NT2/D1 (cell line): ENCODE measurements at regions not wholly inside any gene's neighbourhood (a gene's known extent, or its start where the extent isn't known, plus 50 kb on each side); places are given as distances from the start of the nearest gene placed in this dataset.
"Not testable (repeated sequence)": the region's sequence is repeated elsewhere in the genome, so short reads cannot be mapped to it uniquely, and the experiment has no call there.

Experiments
- DNase-seq: peaks from one replicate; pipeline ENCODE4 v3.0.0-alpha.2; 2011; ENCODE audit warnings: low read depth, low spot score
- H3K27me3 ChIP-seq: 2 replicates; pipeline ENCODE4 v1.6.0; 2011; ENCODE audit warnings: mild to moderate bottlenecking; ENCODE audit not compliant: insufficient read length, insufficient read depth
- H3K36me3 ChIP-seq: 2 replicates; pipeline ENCODE4 v1.6.1; 2011; ENCODE audit warnings: mild to moderate bottlenecking, low read length, mixed read lengths; ENCODE audit not compliant: insufficient read depth, insufficient read length
- H3K4me1 ChIP-seq: 2 replicates; pipeline ENCODE4 v1.5.1; 2011; ENCODE audit not compliant: insufficient read depth, insufficient read length
- H3K4me3 ChIP-seq: 2 replicates; pipeline ENCODE4 v1.5.1; 2011; ENCODE audit warnings: low read depth; ENCODE audit not compliant: insufficient read length
- H3K9ac ChIP-seq: 2 replicates; pipeline ENCODE4 v1.6.0; 2011; ENCODE audit warnings: low read depth; ENCODE audit not compliant: insufficient read length
- H3K9me3 ChIP-seq: 2 replicates; pipeline ENCODE4 v1.5.1; 2011; ENCODE audit warnings: mild to moderate bottlenecking, low read length; ENCODE audit not compliant: insufficient read depth
- SUZ12 ChIP-seq: IDR thresholded peaks from 2 replicates; pipeline ENCODE4 v1.6.1; 2011; ENCODE audit not compliant: insufficient read length, insufficient read depth; ENCODE audit errors: extremely low read depth
- YY1 ChIP-seq: IDR thresholded peaks from 2 replicates; pipeline ENCODE4 v1.6.1; 2011; ENCODE audit not compliant: insufficient read length, insufficient read depth
- ZNF274 ChIP-seq: IDR thresholded peaks from 2 replicates; pipeline ENCODE4 v1.6.1; 2011; ENCODE audit warnings: mild to moderate bottlenecking, low read depth, low read length

DNA sequence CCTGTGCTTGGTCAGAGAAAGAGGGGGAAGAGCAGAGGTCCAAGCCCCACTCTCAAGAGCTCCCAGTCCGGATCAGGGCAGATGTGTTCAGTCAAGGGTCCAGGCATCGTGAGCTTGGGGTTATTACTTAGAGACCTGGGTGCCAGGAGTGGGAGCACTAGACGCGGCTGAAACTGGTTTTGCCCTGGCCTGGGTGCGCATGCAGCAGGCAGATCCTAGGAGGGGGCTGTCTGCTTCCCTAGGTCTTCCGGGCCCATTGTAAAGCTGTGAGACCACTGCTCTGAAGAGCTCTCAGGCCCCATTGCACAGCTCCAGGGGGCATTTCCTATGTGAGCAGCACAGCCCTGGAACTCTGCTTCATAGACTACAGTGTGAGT lies 204.9 kb upstream of the LINGO1 start:
- Histone ChIP-seq H3K9me3 (no peaks in the 10 kb centered on the region), H3K4me1 (peaks cover 17% of the 10 kb centered on the region), H3K27me3 (no peaks in the 10 kb centered on the region), H3K36me3 (no peaks in the 10 kb centered on the region), H3K9ac (no peak overlapping the region), H3K4me3 (no peak overlapping the region)
- no peak for DNase-seq
- TF ChIP-seq SUZ12 = no peak
- TF ChIP-seq YY1 = no peak

DNA sequence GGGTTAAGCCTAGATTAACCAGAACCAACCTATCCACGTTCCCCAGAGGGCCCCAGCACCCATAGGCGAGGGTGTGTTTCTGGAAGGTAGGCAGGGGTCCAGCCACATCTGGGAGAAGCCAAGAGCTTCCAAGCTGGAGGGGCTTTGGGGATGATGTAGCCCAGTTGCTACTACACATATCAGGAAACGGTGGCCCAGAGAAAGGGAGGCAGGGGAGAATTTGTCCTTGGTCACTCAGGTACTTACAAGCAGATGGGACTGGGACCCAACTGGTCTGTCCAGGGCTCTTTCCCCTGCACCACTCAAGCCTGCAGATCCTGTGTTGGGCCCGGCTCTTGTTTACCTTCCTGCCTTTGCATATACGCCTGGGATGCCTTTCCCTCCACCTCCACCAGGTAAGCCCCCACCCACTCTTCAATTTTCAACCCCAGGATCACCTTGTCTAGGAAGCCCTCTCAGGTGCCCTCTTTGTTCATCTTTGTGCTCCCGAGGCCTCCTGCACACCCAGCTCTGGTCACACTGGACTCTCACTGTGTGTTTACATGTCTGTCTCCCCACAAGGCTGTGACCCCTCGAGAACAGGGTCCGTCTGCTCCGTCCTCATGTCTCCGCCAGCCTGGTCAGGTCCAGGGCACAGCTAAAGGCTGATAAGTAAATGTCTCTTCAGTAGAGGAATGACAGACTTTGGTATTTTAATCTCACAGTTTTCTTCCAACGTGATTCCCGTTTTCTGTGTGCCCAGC lies 204.4 kb upstream of the LINGO1 start:
- no peak overlapping the region for H3K4me3 ChIP-seq
- H3K9me3 ChIP-seq = no peaks in the 10 kb centered on the region
- DNase-seq = no peak
- H3K4me1 ChIP-seq = peaks cover 17% of the 10 kb centered on the region
- TF ChIP-seq ZNF274 (no peak), YY1 (no peak), SUZ12 (no peak)
- no peaks in the 10 kb centered on the region for H3K36me3 ChIP-seq
- no peaks in the 10 kb centered on the region for H3K27me3 ChIP-seq
- H3K9ac ChIP-seq = no peak overlapping the region

DNA sequence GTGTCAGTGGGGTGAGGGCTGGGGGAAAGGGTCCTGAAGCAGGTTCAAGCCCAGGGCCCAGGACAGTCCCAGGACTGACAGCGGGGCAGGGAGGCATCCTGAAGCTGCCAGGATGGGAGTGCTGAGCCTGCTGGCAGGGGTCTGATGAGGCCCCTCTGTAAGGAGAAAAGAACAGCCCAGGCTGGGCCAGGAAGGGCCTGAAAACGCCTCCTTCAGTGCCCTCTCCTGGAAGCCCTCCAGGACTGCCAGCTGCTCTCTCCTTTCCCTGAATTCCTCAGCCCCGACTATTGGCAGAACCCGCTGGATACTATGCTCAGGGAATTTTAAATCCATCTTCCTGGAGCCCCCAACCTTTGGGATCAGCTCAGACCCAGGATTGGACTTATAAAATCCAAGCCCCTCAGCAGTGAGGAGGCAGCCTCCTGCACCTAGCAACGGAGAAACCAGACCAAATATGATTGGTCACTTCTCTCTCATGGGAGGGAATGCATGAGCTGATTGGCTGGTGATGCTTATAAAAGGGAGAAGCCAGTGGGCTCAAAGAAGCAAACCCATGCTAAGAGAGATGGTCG lies 203.5 kb upstream of the LINGO1 start:
- H3K4me3 ChIP-seq = no peak overlapping the region
- no peak for TF ChIP-seq SUZ12
- TF ChIP-seq YY1 = no peak
- no peak for TF ChIP-seq ZNF274
- no peak for DNase-seq

DNA sequence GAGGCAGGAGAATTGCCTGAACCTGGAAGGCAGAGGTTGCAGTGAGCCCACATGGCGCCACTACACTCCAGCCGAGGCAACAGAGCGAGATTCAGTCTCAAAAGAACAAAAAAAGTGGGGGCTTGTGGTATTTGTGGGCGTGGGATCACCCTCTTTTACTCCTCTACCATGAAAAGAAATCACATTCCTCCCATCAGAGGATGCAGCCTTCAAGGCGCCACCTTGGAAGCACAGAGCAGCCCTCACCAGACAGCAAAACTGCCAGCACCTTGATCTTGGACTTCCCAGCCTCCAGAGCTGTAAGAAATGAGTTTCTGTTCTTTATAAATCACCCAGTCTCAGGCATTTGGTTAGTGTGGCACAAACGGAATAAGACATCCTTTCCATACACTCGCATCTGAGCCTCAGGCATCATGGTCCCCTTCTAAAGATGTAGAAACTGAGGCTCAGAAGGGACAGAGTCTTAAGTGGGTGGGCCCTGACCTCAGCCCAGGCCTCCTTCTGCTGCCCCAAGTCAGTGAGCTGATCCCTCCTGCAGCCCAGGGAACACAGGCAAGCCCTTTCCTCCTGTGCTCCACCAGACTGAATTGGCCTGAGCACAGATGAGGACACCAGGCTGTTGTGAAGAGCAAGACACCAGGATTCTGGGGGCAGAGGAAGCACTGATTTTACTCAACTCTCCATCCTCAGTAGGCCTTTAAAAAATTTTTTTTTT lies 201.7 kb upstream of the LINGO1 start:
- DNase-seq = no peak
- Histone ChIP-seq H3K36me3 (no peaks in the 10 kb centered on the region), H3K9ac (no peak overlapping the region), H3K9me3 (no peaks in the 10 kb centered on the region), H3K27me3 (no peaks in the 10 kb centered on the region), H3K4me1 (peaks cover 3% of the 10 kb centered on the region), H3K4me3 (no peak overlapping the region)
- no peak for TF ChIP-seq YY1
- TF ChIP-seq ZNF274 = no peak
- TF ChIP-seq SUZ12 = no peak

More for the DNA sequence above, 203.5 kb upstream of the LINGO1 start:
- no peaks in the 10 kb centered on the region for H3K36me3 ChIP-seq
- peaks cover 12% of the 10 kb centered on the region for H3K4me1 ChIP-seq
- H3K27me3 ChIP-seq = no peaks in the 10 kb centered on the region
- H3K9ac ChIP-seq = no peak overlapping the region
- no peaks in the 10 kb centered on the region for H3K9me3 ChIP-seq

DNA sequence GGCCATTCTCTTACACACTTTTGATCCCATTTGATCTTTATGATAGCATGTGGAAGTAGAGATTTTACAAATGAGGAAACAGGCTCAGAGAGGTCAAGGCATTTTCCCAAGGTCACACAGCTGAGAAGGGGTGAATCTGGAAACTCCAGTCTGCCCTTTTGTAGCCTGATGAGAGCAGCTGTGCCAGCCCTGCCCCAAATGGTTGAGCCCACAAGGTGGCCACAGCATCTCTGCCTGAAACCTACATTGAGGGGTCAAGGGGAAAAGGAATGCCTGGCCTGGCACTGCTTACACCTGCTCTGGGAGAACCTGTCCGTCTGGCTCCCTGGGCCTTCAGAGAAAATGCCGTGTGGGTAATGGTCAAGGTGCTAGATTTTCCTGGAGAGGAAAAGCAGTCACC lies 200.2 kb upstream of the LINGO1 start:
- no peak overlapping the region for H3K4me3 ChIP-seq
- TF ChIP-seq YY1 = no peak
- no peak for TF ChIP-seq SUZ12
- peaks cover 3% of the 10 kb centered on the region for H3K4me1 ChIP-seq
- H3K27me3 ChIP-seq = no peaks in the 10 kb centered on the region
- DNase-seq = no peak
- no peak overlapping the region for H3K9ac ChIP-seq
- no peaks in the 10 kb centered on the region for H3K9me3 ChIP-seq
- H3K36me3 ChIP-seq = no peaks in the 10 kb centered on the region

DNA sequence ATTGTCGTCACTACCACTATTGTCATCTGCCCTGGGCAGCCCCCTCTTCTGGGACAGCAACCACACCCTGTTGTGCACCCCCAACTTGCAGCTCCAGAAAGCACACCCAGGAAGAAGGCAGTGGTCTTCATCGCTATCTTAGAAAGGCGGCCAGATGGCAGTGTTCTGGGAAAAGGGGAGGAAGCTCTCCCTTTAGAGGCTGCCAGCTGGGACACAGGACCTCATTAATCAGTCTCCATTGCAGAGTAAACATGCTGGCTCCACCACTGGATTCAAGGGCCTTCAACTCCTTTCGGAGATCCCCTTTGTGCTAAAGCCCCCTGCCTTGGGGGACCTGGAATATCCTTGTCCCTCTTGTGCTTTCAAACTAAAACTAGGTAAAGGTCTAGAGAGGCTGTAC lies 199.3 kb upstream of the LINGO1 start:
- no peak for TF ChIP-seq YY1
- no peaks in the 10 kb centered on the region for H3K36me3 ChIP-seq
- H3K9ac ChIP-seq = no peak overlapping the region
- DNase-seq = no peak
- no peaks in the 10 kb centered on the region for H3K9me3 ChIP-seq
- no peak overlapping the region for H3K4me3 ChIP-seq
- H3K4me1 ChIP-seq = no peaks in the 10 kb centered on the region
- no peaks in the 10 kb centered on the region for H3K27me3 ChIP-seq

DNA sequence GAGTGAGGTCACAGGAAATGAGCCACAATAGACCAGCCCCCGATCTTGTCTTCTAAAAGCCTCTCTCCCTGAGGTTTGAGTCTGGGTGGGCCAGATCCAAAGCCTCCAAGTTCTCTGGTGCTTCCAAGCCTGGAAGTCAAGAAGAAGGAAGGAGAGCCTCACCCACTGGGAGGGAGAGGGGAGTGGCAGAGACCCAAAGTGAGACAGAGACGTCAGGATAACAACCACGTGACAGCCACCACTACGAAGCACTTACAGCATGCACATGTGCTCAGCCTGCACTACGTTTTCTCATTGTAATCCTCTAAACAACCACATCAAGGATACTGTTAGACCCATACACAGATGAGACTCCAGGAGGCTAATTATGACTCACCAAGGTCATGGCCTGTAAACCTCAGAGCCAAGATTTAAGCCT lies 197.3 kb upstream of the LINGO1 start:
- no peak overlapping the region for H3K4me3 ChIP-seq
- peaks cover 8% of the 10 kb centered on the region for H3K4me1 ChIP-seq
- H3K36me3 ChIP-seq = no peaks in the 10 kb centered on the region
- H3K9ac ChIP-seq = no peak overlapping the region
- no peak for DNase-seq
- H3K9me3 ChIP-seq = no peaks in the 10 kb centered on the region
- TF ChIP-seq YY1 (no peak), ZNF274 (no peak), SUZ12 (no peak)
- H3K27me3 ChIP-seq = no peaks in the 10 kb centered on the region

DNA sequence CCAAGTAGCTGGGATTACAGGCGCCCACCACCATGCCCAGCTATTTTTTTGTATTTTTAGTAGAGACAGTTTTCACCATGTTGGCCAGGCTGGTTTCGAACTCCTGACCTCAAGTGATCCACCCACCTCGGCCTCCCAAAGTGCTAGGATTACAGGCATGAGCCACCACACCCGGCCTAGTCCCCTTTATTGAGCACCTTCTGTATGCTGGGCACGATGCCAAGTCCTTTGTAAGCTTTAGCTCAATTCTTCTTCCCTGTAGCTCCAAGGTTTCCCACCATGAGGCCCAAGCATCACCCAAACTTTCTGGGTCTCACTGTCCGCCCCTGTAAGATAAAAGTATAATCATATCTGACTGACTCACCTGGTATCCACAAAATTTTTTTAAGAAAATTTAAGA lies 196.6 kb upstream of the LINGO1 start:
- not testable (repeated sequence) for H3K9me3 ChIP-seq, H3K4me3 ChIP-seq, DNase-seq, H3K9ac ChIP-seq, H3K27me3 ChIP-seq, H3K4me1 ChIP-seq, H3K36me3 ChIP-seq
